AG04450 (cell line): ENCODE measurements at regions not wholly inside any gene's neighbourhood (a gene's known extent, or its start where the extent isn't known, plus 50 kb on each side); places are given as distances from the start of the nearest gene placed in this dataset.
"Not testable (repeated sequence)": the region's sequence is repeated elsewhere in the genome, so short reads cannot be mapped to it uniquely, and the experiment has no call there.

ENCODE experiments used
- CTCF ChIA-PET: fragments of 300-600, 350-600 bp; formaldehyde crosslinking; extraction: SDS; loops from one replicate; lab custom pipeline; 2022; ENCODE audit warnings: antibody characterized with exemption, inconsistent platforms; lab: Charles Lee
- POLR2A ChIA-PET: fragments of 350-600 bp; formaldehyde crosslinking; extraction: SDS; loops from one replicate; lab custom pipeline; 2021; ENCODE audit warnings: antibody characterized with exemption, inconsistent platforms; lab: Yijun Ruan, JAX
- DNase-seq: peaks from one replicate; pipeline ENCODE4 v3.0.0-alpha.2; 2011; ENCODE audit warnings: low read depth, low spot score
- H3K27ac ChIP-seq: one replicate; pipeline ENCODE4 v1.5.1; 2012; ENCODE audit warnings: low read depth, low read length, control low read depth
- H3K27me3 ChIP-seq: one replicate; pipeline ENCODE4 v1.6.0; 2012; ENCODE audit warnings: low read length; ENCODE audit not compliant: control insufficient read depth, insufficient read depth
- H3K4me3 ChIP-seq: 2 replicates; pipeline ENCODE4 v1.5.1; 2011; ENCODE audit warnings: mild to moderate bottlenecking, low read depth, low read length, control low read depth
- H3K9me3 ChIP-seq: 2 replicates; pipeline ENCODE4 v1.5.1; 2012; ENCODE audit warnings: low read length; ENCODE audit not compliant: control insufficient read depth, insufficient read depth

DNA sequence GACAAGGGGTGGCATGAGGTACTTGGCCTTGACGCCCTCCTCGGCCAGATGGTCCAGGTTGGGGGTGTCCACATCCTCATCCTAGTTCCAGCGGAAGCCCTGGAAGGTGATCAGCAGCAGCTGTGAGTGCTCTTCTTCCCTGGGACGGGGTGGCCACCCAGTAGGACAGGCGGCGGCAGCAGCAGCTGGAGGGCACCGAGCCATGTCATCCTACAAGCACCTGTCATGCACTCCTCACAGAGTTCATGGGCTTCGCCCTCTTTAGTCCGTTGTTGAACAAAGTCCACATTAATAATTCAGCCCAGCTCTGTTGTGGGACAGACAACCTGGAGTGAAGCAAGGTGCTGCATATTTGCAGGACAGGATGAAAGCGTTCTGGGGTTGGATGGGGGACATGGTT is 153.4 kb upstream of the CCZ1B start:
- CTCF ChIA-PET, POLR2A ChIA-PET: not testable (repeated sequence)

GRCh38 chr7:6982375-6982774 is 156.3 kb upstream of the CCZ1B start:
- DNase-seq, POLR2A ChIA-PET: not testable (repeated sequence)

More for the DNA sequence above, 153.4 kb upstream of the CCZ1B start:
- not testable (repeated sequence) for H3K27me3 ChIP-seq, DNase-seq, H3K27ac ChIP-seq, H3K4me3 ChIP-seq
- peaks cover 13% of the 10 kb centered on the region for H3K9me3 ChIP-seq

DNA sequence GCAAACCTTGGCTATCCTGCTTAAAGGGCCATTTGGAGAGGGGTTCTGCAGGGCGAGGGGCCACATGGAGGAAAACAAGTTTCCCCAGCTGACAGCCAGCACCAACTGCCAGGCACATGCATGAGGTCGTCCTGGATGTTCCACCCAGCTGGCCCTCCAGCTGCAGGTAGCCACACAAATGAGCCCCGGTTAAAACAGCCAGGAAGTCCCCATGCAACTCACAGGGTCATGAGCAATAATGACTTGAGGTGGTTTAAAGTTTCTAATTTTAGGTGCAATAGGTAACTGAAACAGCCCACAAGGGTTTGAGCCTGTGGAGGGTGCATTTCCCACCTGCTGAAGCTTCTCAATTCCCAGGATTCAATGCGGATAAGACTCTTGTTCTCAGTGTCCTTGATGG is 160.8 kb upstream of the CCZ1B start:
- not testable (repeated sequence) for H3K27ac ChIP-seq

More at GRCh38 chr7:6982375-6982774, 156.3 kb upstream of the CCZ1B start:
- H3K27me3 ChIP-seq, H3K9me3 ChIP-seq, H3K27ac ChIP-seq, H3K4me3 ChIP-seq, CTCF ChIA-PET: not testable (repeated sequence)

DNA sequence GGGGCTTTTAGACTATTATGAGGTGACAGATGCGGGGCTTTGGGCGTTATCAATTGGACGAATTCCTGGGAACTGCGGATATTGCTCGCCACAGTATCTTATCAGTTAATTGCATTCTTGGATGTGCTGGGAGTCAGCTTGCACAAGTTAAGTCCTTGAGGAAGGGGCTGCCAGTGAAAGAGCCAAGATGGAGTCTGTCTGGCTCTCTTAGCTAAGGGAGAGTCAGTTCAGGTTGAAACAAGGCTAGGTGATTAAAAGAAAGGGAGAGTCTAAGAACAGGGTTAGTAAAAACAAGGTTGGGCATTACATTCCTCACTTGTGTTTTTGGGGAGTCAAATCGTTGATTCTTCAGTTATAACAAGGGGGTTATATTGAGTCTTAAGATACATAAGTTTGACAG is 162.5 kb upstream of the CCZ1B start:
- H3K27me3 ChIP-seq, H3K4me3 ChIP-seq, POLR2A ChIA-PET, CTCF ChIA-PET, DNase-seq, H3K9me3 ChIP-seq, H3K27ac ChIP-seq: not testable (repeated sequence)

More for the DNA sequence above, 160.8 kb upstream of the CCZ1B start:
- POLR2A ChIA-PET, DNase-seq, H3K9me3 ChIP-seq, H3K4me3 ChIP-seq, H3K27me3 ChIP-seq, CTCF ChIA-PET: not testable (repeated sequence)

GRCh38 chr7:6989968-6990367 is 163.9 kb upstream of the CCZ1B start:
- H3K9me3 ChIP-seq, H3K27ac ChIP-seq, CTCF ChIA-PET, DNase-seq, POLR2A ChIA-PET, H3K27me3 ChIP-seq, H3K4me3 ChIP-seq: not testable (repeated sequence)

- H3K4me3 ChIP-seq, H3K9me3 ChIP-seq, CTCF ChIA-PET, DNase-seq, POLR2A ChIA-PET, H3K27me3 ChIP-seq, H3K27ac ChIP-seq: not testable (repeated sequence)
These were observed 164.5 kb upstream of the CCZ1B start for GRCh38 chr7:6990426-6991152.

DNA sequence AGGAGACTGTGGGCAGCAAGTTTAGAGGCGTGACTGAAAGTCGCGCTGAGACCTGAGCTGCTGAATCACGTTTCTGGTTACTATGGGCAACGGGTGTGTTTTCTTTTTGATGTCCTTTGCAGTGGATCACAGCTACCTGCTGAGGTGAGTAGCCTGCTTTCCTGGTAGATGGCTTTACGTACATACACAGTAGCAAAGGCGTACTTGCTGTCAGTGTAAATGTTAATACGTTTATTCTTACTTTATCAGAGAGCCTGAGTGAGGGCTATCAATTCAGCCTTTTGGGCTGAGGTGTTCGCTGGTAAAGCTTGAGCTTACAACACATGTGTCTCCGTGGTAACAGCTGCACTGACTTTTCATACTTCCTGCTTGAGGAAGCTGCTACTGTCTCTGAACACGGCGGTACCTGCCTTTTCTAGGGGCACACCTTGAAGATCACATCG is 165.1 kb upstream of the CCZ1B start:
- H3K27ac ChIP-seq, DNase-seq, H3K9me3 ChIP-seq, CTCF ChIA-PET, H3K27me3 ChIP-seq, H3K4me3 ChIP-seq, POLR2A ChIA-PET: not testable (repeated sequence)

DNA sequence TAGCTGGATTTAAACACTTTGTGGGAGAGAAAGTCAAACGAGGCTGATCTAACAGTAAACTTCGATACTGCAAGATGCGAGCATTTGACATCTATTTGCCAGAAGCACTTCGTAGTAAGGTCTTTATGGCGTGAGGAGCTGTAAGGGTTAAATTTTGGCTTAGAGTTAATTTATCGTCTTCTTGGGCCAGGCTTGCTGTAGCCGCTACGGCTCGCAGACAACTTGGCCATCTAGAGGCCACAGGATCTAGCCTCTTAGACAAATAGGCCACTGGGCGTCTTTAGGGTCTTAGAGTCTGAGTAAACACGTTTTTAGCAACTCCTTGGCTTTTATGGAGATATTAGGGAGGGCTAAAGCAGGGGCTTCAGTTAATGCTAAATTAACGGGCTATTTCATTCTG is 165.6 kb upstream of the CCZ1B start:
- DNase-seq, H3K9me3 ChIP-seq, CTCF ChIA-PET, H3K4me3 ChIP-seq, H3K27me3 ChIP-seq, H3K27ac ChIP-seq, POLR2A ChIA-PET: not testable (repeated sequence)

DNA sequence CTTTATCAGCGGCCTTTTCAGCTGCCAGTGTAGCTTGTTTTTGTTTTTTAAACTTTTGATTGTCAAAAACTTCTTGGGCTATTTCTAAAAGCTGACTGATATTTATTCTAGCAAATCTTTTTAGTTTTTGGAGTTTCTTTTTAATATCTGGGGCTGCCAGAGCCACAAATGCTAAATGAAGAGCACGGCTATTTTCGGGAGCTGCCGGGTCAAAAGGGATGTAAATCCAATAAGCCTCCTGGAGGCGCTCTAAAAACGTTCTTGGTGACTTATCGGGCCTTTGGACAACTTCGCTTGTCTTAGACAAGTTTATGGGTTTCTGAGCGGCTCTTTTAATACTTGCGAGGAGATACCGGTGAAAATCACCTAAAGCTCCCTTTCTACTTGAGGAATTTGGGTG is 166.1 kb upstream of the CCZ1B start:
- CTCF ChIA-PET, POLR2A ChIA-PET, H3K9me3 ChIP-seq, H3K4me3 ChIP-seq, H3K27ac ChIP-seq, DNase-seq, H3K27me3 ChIP-seq: not testable (repeated sequence)

GRCh38 chr7:6995026-6995425 is 169.0 kb upstream of the CCZ1B start:
- CTCF ChIA-PET = interaction anchor here (0.7 kb wide), 1 partner anchor 108 kb away, joined by 3 read pairs; no protein-coding TSS in a partner anchor
- H3K27ac ChIP-seq, H3K9me3 ChIP-seq, H3K4me3 ChIP-seq, POLR2A ChIA-PET, H3K27me3 ChIP-seq, DNase-seq: not testable (repeated sequence)

- H3K27ac ChIP-seq, POLR2A ChIA-PET, CTCF ChIA-PET, H3K27me3 ChIP-seq, H3K9me3 ChIP-seq, H3K4me3 ChIP-seq, DNase-seq: not testable (repeated sequence)
These were observed 169.6 kb upstream of the CCZ1B start for GRCh38 chr7:6995493-6996289.
